ENCODE measurements at regions not wholly inside any gene's neighbourhood (a gene's known extent, or its start where the extent isn't known, plus 50 kb on each side); places are given as distances from the start of the nearest gene placed in this dataset.
"Not testable (repeated sequence)": the region's sequence is repeated elsewhere in the genome, so short reads cannot be mapped to it uniquely, and the experiment has no call there.

DNA sequence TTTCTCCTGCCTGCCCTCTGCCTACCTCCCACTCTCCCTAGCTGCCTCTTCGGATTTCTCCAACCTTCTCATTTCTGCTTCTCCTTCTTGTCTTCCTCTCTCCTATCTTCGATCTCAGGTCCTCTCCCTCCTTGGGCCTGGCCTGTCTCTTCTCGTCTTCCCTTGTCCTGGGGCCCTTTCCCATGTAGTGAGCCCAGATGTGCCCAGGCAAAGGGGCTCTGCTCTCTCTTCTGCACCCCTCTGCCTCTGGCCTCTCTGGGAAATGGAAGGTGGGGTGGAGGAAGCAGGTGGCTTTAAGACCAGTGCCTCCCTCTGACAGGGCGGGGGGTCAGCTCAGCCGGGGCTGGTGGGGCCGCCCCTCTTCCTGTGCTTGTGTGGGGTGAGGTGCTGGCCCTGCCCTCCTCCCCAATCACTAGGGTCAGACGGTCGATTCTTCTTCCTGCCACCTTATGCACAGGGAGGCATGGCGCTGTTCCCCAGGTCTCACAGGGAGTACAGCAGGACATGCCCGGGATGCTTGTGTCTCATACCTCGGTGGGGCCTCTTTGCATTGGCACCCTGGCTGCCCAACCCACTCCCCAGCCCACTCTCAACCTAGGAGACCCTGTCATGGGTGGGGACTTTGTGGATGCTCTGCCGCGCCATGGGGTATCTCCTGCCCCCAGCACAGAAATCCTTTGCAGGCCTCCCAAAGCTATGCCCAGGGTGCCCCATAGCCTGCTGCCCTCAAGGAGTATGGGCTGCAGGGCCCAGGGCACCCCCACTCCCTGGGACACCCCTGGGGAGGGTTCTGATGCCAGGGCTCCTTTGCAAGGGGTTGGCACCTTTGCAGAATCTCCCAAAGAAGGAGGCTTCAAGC is 213.8 kb upstream of the HAAO start:
- Histone ChIP-seq H3K4me3 (ENCODE audit: low read length) (no peak overlapping the region), H3K36me3 (ENCODE audit: control insufficient read depth, low read length) (no peaks in the 10 kb centered on the region), H3K9me3 (ENCODE audit: control insufficient read depth, insufficient read depth, low read length) (no peaks in the 10 kb centered on the region), H4K20me1 (ENCODE audit: control insufficient read depth, insufficient read depth, low read depth, low read length) (no peaks in the 10 kb centered on the region), H3K4me2 (ENCODE audit: low read length) (no peak overlapping the region), H3F3A (ENCODE audit: control insufficient read depth, insufficient read depth) (no peaks in the 10 kb centered on the region), H3K27me3 (ENCODE audit: control insufficient read depth, low read length) (no peaks in the 10 kb centered on the region; the same call in 1 of the 2 replicates), H3K27ac (ENCODE audit: low read depth, low read length) (no peak overlapping the region), H3K4me1 (ENCODE audit: control insufficient read depth, low read length) (peaks cover 3% of the 10 kb centered on the region; the same call in 1 of the 2 replicates), H3K9me2 (replicated peaks; ENCODE audit: control insufficient read depth, low read length) (no peaks in the 10 kb centered on the region), H3K79me2 (ENCODE audit: control insufficient read depth, low read length) (no peaks in the 10 kb centered on the region)
- no peak for TF ChIP-seq EZH2phosphoT487 (IDR thresholded peaks at IDR 0.05; ENCODE audit: borderline replicate concordance, low read length)
- no peak for TF ChIP-seq CTCF (IDR thresholded peaks at IDR 0.05; ENCODE audit: low read depth, low read length, poor library complexity, severe bottlenecking)

DNA sequence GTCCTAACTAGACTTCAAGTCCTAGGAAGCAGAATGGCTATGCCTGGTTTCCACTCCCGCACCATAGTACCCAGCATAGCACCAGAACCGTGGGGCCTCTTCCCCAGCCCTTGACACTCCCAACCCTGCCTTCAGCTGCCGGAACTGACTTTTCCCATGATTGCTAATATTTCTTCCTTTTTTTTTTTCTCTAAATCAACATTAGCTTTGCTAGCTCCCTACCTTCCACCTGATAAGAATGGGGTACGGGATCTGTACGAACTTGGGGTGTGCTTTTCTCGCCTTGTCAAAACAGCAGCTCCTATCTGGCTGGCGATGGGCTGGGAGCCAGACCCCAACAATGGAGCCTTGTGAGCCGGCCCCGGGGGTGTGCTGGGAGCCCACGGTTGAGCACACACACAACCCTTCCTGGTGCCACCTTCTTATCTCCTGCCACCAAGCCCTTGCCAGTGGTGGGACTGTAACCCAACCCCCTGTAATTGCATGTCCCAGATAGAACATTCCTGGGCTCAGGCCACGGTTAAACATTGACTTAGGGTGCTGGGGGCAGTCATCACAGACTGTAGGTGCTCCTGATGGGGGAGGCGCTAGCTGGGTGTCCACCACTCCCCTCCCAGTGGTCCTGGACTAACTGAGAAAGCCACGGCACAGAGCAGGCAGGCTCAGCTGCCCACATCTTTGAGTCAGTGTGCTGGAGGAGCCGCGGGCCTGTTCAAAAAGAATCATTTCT is 213.0 kb upstream of the HAAO start:
- TF ChIP-seq EZH2phosphoT487 (IDR thresholded peaks at IDR 0.05; ENCODE audit: borderline replicate concordance, low read length): no peak
- TF ChIP-seq CTCF (IDR thresholded peaks at IDR 0.05; ENCODE audit: low read depth, low read length, poor library complexity, severe bottlenecking): no peak
- H3F3A ChIP-seq (ENCODE audit: control insufficient read depth, insufficient read depth): no peaks in the 10 kb centered on the region
- H3K36me3 ChIP-seq (ENCODE audit: control insufficient read depth, low read length): no peaks in the 10 kb centered on the region
- H3K4me1 ChIP-seq (ENCODE audit: control insufficient read depth, low read length): peaks cover 3% of the 10 kb centered on the region; the same call in 1 of the 2 replicates
- no peaks in the 10 kb centered on the region for H3K79me2 ChIP-seq (ENCODE audit: control insufficient read depth, low read length)
- H3K9me3 ChIP-seq (ENCODE audit: control insufficient read depth, insufficient read depth, low read length): no peaks in the 10 kb centered on the region
- no peak overlapping the region for H3K4me2 ChIP-seq (ENCODE audit: low read length)
- no peak overlapping the region for H3K27ac ChIP-seq (ENCODE audit: low read depth, low read length)
- no peaks in the 10 kb centered on the region; the same call in 1 of the 2 replicates for H3K27me3 ChIP-seq (ENCODE audit: control insufficient read depth, low read length)
- no peaks in the 10 kb centered on the region for H3K9me2 ChIP-seq (replicated peaks; ENCODE audit: control insufficient read depth, low read length)
- H4K20me1 ChIP-seq (ENCODE audit: control insufficient read depth, insufficient read depth, low read depth, low read length): no peaks in the 10 kb centered on the region
- no peak overlapping the region for H3K4me3 ChIP-seq (ENCODE audit: low read length)

DNA sequence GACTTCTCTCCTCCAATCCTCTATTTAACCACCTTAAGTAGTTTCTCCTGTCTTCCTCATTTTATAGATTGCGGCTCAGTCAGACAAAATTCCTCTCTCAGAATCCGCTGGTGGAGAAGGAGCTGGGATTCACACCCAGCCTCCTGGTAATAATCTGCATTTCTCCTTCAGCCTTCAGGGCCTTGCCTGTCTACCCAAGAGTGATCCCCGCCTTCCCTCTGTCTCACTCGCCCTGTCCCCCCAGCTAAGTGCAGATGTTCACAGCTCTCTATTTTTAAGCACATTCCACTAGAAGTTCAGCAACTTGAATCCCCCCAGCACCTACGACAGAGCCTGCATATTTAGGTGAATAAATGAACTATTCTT is 212.5 kb upstream of the HAAO start:
- H3K9me2 ChIP-seq (replicated peaks; ENCODE audit: control insufficient read depth, low read length): no peaks in the 10 kb centered on the region
- H3K4me3 ChIP-seq (ENCODE audit: low read length): no peak overlapping the region
- no peaks in the 10 kb centered on the region for H3K79me2 ChIP-seq (ENCODE audit: control insufficient read depth, low read length)
- no peaks in the 10 kb centered on the region for H4K20me1 ChIP-seq (ENCODE audit: control insufficient read depth, insufficient read depth, low read depth, low read length)
- H3K9me3 ChIP-seq (ENCODE audit: control insufficient read depth, insufficient read depth, low read length): no peaks in the 10 kb centered on the region
- no peaks in the 10 kb centered on the region for H3K36me3 ChIP-seq (ENCODE audit: control insufficient read depth, low read length)
- no peak overlapping the region for H3K4me2 ChIP-seq (ENCODE audit: low read length)
- no peaks in the 10 kb centered on the region; the same call in 1 of the 2 replicates for H3K27me3 ChIP-seq (ENCODE audit: control insufficient read depth, low read length)
- H3F3A ChIP-seq (ENCODE audit: control insufficient read depth, insufficient read depth): no peaks in the 10 kb centered on the region
- peaks cover 3% of the 10 kb centered on the region; the same call in 1 of the 2 replicates for H3K4me1 ChIP-seq (ENCODE audit: control insufficient read depth, low read length)
- no peak for TF ChIP-seq EZH2phosphoT487 (IDR thresholded peaks at IDR 0.05; ENCODE audit: borderline replicate concordance, low read length)
- no peak overlapping the region for H3K27ac ChIP-seq (ENCODE audit: low read depth, low read length)

- not testable (repeated sequence) for H3K27me3 ChIP-seq (ENCODE audit: control insufficient read depth, low read length); H3K4me1 ChIP-seq (ENCODE audit: control insufficient read depth, low read length); H3K79me2 ChIP-seq (ENCODE audit: control insufficient read depth, low read length); H3K36me3 ChIP-seq (ENCODE audit: control insufficient read depth, low read length); H3K9me2 ChIP-seq (replicated peaks; ENCODE audit: control insufficient read depth, low read length); H3K27ac ChIP-seq (ENCODE audit: low read depth, low read length); H3K9me3 ChIP-seq (ENCODE audit: control insufficient read depth, insufficient read depth, low read length); H3F3A ChIP-seq (ENCODE audit: control insufficient read depth, insufficient read depth); H4K20me1 ChIP-seq (ENCODE audit: control insufficient read depth, insufficient read depth, low read depth, low read length); H3K4me3 ChIP-seq (ENCODE audit: low read length); H3K4me2 ChIP-seq (ENCODE audit: low read length)
Observed at GRCh38 chr2:43004126-43004865, 211.9 kb upstream of the HAAO start.
